ENCODE measurements at regions not wholly inside any gene's neighbourhood (a gene's known extent, or its start where the extent isn't known, plus 50 kb on each side); places are given as distances from the start of the nearest gene placed in this dataset.

DNA sequence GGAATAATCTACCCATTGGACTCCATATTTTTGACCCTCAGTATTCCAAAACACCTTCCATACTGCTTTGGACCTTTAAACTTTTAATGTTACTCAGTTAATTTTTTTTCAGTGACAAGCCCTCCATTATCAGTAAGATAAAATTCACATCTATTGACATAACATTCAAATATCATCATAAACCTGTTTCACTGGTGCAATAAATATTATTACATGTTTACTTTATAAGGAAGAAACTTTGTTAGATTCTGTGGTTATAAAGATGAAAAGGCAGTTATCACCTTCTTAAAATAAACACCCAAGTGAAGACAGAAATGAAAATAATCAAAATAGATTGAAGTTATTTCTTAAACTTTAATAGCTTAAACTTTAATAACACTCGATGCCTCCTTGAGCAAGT lies 758.5 kb upstream of the ADGRL2 start:
- no peak for DNase-seq

DNA sequence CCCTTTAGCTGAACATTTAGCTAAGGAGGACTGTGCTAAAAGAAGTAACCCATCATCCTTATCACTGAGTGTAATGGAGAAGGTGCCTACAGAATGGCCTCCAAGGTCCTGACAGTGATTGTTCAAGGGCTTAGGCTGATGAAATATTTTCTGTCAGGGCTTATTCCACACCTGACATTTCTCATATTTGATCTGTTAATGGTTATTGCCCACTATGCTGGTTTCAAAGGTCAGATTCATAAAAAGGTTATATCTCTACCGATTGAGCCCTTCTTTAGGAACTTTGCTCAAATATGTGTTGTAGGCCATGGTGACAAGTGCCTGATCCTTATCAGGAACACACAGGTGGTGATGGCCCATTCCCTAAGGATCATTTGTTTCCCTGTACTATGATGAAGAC lies 766.4 kb upstream of the ADGRL2 start:
- no peak for DNase-seq

DNA sequence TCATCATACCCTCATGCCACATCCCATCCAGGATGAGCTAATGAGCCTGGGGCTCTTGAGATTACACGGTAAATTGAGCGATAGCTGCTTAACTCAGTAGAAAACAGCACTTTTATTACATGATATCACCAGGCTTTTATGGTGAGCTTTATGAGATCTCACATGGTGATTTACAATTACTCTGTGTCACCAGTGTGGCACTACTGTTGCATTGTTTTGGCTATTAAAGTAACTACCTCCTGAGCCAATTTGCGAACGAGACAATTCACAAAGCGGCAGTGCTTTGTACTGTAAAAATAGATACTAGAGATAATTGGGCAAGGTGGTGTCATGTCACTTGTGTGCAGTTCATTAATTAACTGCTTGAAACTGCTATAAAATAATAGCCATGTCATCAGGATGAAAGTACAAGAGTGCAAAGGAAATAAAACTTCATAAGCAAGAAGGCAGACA lies 767.7 kb upstream of the ADGRL2 start:
- no peak for DNase-seq

DNA sequence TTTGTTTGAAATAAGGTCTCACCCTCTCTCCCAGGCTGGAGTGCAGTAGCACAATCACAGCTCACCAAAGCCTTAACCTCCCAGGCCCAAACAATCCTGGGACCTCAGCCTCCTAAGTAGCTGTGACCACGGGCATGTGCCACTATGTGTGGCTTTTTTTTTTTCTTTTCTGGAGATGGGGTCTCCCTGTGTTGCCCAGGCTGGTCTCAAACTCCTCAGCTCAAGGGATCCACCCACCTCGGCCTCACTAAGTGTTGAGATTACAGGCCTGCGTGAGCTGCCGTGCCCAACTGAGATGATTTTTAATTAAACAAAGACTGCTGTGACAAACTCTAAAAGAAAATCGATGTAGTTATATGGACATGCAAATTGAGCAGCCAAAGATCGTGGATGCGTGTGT lies 768.4 kb upstream of the ADGRL2 start:
- DNase-seq = no peak

DNA sequence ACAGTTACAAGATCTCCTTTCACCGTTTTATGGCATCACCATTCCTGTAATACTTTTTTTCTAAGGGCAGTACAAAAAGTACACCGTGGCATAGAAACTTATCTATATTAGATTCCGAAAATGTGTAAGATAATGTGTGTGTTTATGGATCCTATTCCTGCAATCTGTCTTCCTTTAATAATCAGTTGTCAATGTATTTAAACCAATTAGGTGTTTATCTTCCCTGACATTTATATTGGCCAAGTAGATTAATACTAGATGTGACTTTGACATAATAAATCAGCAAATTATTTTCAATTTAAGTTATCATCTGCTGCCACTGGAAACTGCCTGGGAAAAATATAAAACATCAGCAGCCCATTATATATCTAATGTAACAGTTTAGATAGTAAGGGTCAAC lies 770.3 kb upstream of the ADGRL2 start:
- no peak for DNase-seq

DNA sequence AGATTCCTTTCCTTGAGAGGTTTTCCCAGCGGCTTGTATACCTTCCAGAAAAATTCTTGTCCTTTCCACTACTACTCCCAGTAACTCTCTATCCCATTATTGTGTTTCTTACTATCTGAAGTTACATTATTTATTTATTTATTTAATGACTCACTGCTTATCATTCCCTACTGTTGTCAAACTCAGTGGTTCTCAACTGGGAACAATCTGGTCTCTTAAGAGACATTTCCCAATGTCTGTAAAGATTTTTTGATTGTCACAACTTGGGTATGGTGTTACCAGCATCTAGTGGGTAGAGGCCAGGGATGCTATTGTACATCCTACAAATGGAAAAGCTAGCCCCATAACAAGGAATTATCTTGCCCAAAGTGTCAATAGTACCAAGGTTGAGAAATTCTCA lies 771.5 kb upstream of the ADGRL2 start:
- DNase-seq = no peak

DNA sequence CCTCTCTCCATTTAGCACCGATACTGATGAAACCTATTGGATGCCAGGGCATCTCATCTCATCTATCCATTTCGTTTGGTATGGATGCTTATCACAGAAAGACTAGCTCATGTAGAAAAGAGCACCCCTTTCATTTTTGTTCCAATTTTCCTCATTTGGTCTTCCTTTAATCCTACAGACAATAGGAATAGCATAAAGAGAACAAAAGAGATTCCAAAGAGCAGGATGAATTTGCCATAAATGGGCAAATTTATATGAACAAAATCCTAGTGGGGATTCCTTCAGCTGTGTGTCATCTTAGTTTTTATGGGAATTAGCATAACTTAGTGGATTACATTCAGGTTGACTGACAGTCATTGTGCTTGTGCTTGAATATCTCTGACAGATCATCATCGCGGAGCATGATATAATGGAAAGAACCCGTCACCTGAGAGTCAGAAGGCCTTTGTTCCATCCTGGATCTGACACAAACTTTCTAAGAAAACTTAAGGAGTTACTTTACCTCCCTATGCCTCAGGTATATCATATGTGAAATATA lies 777.5 kb upstream of the ADGRL2 start:
- peak; percentile 9 for DNase-seq

DNA sequence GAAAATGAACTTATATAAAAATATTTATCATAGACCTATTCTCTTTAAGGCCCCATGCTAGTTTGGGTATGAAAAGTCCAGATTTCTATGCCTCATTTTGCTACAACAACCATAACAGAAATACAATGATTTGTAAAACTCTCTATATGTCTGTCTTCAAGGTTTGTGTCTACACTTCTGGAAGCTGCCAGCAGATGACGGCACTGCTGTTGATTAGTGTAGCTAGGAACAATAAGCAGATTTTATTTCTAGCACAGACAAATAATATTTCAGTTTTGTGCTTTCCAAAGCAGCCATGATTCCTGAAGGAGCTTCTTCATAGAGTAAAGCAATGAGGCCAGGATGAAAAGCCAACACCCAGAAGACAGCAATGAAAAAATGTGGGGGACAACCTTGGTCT lies 779.6 kb upstream of the ADGRL2 start:
- DNase-seq = peak; percentile 18

DNA sequence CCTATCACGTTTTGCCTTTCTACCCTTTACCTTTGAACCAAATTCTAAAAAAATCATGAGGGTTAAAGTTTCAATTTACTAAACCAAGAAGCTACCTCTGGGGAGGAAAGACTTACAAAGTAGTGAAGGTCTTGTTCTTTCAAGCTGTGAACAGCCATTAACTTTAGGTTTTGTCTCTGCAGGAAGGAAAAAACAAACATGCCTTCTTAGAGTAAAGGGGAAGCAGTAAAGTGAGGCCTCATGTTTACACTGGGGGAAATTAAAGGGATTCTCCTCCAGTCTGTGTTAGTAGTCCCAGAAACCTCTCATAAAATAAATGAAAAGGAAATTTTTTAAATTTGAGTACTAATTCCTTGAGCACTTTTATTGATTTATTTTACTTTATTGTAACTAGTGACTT lies 780.2 kb upstream of the ADGRL2 start:
- DNase-seq = no peak

DNA sequence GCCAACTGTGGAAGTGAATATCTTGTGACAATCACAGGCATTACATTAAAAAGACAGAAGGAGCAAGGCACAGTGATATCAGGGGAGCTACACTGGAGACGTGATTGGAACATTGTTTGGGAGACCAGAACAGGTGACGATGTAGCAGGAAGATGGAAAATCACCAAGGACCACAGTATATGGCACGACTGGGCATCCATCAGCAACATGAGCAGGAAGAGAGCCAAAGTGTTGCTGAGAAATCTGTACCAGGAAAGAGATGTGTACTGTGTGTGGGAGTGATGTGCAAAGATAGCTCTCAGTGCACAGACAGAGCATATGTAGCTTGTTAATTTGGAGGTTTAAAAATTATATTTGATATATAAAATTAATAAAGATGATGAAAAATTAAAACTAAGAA lies 790.6 kb upstream of the ADGRL2 start:
- DNase-seq = no peak

DNA sequence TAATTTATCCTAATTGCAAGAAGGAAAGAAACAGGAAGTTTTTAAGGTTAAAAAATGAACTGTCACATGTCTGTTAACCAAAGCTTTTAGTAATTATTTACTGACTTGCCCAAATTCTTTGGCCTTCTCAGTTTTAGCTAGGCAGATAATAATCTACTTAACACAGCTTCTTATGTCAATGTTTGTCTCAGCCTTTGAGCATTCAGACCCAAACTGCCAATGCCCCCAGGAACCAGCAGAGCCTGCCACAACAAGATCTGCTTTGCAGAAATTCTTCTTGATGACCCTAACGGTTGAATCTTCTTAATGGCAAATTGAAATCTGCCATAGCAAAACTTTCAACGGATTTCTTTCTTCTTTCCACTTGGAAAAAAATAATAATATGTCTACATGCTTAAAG lies 792.4 kb upstream of the ADGRL2 start:
- no peak for DNase-seq

DNA sequence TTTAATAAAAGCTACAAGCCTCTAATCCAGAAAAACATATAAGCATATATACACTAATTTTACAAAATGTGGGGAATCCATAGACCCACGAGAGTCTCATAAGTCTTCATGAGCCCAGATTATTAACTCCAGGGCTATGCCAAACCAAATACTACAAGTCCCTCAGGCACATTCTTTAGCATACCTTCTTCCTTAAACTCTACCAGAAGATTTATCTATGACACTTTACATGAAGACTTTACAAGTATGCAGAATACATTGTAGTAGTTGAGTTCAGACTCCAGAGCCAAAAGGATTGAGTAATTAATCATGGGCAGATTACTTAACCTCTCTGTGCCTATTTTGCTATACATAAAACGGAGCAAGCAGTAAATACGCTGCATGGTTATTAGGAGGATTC lies 793.7 kb upstream of the ADGRL2 start:
- peak; percentile 44 for DNase-seq

DNA sequence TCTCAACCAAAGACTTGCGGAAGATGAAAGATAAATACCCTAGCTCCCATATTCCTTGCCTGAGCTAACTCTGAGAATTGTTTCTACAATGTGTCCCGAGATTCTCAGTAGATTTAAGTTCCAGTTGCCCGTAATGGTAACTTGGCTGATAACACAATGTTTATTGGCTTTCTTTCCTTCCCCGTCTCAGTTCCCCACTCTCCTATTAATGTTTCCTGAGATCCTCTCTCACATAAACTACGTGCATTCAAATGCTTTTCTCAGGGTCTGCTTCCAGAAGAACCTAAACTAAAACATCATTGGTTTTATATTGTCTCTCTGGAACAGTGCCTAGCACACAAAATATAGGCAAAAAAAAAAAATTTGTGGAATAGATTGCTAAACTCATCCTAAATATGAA lies 794.2 kb upstream of the ADGRL2 start:
- no peak for DNase-seq

DNA sequence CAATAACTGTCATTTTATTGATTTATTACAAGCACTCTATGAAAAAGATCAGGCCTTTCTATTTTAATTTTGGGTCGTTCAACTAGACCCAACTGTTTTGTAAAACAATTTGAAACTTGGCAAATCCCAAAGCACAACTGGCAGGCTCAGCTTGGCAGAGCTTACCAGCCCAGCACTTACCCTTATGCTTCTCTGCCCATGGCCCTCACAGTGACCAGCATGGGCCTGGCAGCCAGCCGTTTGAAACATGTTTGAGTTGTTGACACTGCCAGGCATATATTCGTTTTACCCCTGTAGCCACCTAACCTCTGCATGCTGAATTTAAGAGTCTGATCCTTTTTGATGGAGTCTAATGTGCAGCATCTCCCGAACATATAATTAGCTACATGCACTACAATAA lies 796.7 kb upstream of the ADGRL2 start:
- no peak for DNase-seq

DNA sequence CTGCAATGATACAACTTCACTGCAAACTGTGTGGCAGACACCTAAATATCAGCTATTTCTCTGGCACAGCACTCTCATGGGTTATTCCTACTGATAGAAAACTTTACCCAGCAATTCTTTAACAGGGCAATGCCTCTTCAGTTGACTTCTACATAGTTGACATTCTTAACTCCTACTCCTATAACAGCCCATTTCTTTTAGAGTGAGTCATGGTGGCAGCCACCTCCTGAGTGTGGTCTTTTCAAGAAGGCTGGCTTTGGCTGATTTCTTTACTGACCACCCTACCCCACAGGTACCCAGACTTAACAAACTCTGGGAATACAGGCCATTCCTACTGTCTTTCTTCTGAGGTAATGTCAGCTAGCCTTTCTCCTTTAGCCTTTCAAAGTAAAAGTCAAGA lies 805.8 kb upstream of the ADGRL2 start:
- DNase-seq = peak; percentile 29

DNA sequence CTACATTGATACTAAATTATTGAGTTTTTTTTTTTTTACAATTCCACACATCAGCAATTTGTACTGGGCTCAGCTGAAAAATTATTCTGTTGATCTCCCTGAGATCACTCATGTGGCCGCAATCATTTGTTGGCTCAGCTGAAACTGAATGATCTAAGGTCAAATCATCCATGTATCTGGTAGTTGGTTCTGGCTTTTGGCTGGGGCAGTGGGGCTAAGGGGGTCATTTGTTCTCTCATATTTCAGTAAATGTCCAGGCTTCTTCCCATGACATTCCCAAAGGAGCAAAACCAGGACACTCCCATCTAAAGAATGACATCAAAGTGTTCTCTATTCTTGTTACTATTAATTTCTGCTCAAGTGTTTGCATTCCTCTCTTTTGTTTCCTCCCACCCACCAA lies 806.7 kb upstream of the ADGRL2 start:
- DNase-seq = no peak

DNA sequence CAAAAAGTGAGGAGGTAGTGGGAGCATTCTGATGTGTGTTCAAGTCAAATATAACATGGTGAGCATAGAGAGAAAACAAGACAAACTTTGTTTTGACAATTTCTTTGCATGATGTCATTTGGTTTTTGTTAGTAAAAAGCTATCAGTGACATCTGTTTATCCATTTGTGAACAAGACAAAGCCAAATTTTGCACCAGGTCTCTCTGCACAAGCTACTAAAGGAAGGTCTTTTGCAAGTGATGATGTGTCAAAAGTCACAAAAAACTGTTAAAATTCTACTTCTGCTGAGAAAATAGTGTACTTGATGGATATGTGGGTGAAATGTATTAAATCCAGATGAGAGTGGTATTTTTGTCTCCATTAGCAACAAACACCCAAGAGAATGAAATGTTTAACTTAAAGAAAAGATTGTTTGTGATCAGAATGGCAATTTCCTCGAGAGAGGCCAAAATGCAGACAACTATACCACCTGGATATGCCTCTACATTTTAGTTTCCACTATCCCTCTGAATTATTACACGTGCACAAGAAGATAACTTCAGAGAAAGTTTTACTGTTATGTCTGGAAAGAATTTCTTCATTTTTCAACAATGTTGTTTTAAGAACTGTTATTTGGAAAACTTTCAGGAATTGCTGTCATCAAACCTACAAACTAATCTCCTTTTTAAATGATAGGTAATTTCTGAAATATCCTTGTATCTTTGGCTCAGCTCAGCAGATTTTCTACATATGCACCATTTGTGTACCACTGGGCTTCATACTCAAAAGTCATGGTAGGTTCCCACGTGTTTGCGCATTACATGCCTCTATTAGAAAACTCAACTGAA lies 807.4 kb upstream of the ADGRL2 start:
- DNase-seq = peak; percentile 35

DNA sequence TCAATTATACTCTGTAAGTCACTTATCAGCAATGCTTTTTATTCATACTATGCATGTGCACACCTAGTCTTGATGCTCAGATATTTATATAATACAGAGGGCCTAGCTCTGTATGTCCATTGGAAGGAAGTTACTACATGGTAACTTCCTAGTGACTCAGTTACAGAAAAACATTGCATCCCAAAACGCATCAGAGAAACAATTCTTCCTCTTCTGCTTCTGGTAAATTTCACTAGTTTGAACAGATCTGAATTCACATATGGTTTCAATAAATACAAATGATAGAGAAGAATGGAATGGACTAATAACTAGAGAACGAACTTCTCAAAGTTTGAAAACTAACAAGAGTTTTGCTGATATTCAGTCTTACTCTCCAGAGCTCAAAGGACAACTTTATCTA lies 811.3 kb upstream of the ADGRL2 start:
- peak; percentile 62 for DNase-seq

DNA sequence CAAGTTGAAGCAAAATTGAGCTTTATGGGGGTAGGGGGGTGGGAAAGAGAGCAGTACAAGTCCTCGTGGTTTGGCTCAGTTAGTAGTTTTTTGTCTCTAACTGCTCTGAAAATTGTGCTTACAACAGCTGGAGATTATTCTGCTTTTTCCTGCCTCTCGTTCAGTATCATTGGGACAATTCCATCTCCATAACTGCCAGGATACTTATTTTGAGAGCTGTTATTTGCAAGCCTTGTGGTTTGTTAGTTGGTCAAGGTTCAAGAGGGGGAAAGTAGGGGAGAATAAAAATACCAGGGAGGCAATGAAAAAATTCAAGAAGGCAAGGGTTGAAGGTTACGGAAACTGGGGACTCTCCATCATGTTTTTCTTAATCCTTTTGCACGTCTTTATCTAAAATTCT lies 811.8 kb upstream of the ADGRL2 start:
- DNase-seq = peak; percentile 55

DNA sequence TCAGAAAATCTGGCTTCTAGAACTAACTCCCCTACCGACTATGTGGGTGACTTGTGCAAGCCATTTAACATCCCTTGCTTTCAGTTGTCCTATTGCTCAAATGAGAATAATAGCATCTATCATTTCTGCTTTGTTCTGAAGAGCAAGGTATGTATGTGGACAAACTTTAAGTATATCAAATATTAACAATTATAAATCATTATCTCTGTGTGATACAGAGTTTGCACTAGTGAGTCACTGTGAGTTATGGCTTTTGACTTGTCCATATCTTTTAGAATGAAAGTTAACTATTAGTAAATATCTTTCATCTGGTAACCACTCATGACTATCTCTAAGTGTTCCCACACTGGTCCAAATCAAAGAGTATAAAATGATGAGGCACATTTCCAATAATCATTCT lies 812.9 kb upstream of the ADGRL2 start:
- no peak for DNase-seq

DNA sequence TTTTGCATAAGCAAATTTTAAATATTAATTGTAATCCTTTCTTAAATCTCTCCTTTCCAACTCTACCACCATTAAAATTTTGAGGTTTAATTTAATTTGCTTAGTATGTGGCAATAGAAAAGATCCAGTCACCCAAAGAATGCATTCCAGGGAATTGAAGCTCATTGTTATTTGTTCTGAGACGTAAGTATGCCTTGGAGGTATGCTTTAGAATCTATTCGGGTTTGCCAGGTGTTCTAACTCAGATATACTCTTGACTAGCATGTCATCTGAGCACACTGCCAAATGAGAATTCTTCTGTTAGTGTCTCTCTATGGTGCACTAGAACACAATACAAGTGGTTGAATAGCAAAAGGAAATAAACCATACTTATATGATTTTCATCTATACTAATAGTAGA lies 813.6 kb upstream of the ADGRL2 start:
- DNase-seq = no peak

DNA sequence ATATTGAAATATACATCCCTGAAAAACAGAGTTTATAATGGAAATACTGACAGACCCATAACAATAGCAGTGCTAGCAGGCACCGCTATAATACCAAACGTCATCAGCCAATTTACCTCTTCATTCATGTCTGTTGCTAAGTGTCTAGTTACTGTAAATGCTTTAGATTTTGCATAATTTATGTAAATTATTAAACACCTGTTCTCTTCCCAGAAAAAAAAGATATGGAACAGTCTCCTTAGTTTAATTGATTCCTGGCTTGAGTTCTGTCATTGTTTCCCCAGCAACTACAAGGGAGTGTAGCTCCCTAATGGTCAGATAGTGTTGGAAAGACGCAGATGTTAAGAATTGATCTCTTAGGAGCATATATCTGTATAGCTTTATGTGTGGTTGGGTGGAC lies 817.9 kb upstream of the ADGRL2 start:
- DNase-seq = no peak

DNA sequence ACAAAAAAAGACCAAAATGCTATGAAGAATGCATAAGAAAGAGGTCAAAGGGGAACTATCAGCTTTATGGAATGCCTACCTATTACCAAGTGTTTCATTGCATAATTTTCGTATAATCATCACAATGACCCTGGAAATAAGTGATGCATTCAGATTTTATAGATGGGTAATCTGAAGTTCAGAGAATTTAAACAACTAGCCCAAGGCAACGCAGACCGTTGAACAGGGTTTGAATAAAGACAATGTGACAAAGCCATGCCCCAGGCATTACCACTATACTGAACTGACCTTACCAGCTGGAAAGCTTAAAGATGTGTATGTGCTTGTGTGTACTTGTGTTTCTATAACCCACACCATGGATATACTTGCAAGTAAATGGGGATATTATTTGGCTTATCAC lies 827.6 kb upstream of the ADGRL2 start:
- DNase-seq = no peak

DNA sequence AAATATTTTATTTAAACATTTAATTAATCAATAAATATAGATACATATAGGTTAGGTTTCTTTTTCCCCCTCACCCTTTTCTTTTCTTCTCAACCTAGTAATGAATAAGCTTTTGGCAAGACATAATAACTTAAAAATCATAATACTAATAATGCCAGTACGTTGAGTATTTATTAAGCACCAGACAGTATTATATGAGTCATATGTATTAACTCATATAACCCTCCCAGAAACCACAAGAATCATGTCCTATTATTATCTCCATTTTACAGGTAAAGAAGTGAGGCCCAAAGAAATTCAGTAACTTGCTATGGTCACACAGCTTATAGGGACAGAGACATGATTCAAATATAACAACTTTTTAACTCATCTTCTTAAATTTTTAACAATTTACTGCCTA lies 834.5 kb upstream of the ADGRL2 start:
- no peak for DNase-seq

DNA sequence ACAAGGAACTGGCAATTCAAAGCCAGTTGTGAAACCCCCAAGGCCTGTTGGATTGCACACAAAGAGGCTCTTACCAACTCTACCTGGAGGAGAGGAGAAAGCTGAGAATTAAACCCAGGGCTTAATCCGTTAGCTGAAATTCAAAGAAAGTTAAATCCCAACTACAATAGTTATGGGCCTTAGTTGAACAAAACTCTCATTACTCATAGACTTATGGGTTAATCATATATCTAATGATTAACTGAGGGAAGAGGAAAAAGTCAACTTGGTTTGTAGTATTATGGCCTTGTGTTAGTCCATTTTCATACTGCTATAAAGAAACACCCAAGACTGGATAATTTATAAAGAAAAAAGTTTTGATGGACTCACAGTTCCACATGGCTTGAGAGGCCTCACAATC lies 838.2 kb upstream of the ADGRL2 start:
- DNase-seq = no peak
